ENCODE measurements at regions not wholly inside any gene's neighbourhood (a gene's known extent, or its start where the extent isn't known, plus 50 kb on each side); places are given as distances from the start of the nearest gene placed in this dataset.

DNA sequence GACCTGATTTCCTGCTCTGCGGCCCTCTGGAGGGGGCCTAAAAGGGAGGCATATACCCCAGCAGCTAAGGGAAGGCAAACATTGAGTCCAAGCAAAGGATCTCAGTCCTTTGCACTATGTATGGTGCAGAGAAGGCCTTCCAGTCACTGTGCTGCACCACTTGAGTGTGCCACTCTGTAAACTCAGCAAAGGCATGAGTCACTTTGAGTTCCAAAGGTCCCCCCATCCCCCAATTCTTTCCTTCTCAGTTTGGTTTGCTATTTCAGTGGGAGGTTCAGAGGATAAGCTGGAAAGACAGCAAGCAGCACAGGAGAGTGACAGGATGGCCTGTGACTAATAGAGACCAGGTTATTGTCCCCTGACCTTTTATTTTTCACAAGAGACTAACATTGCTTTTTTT is 131.3 kb downstream of the FHDC1 start:
- TF ChIP-seq ZNF274 (IDR thresholded peaks at IDR 0.05; ENCODE audit: low read depth, low read length) = no peak
- H3K4me3 ChIP-seq (ENCODE audit: low read length) = no peak overlapping the region

DNA sequence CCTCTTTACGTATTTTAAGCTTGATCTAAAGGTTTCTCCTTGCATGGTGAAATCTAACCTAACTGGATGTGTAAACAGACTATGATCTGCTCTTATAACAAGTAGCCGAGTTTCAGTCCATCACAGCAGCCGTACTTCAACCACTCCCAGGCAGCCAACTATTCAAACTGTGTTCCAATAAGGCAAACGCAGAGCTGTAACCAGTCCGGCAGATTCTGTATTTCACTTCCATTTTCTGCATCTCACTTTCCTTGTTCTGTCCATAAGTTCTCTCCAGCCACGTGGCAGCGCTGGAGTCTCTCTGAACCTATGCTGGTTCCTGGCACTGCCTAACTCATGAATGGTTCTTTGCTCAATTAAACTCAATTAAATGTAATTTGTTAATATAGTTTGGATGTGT is 132.6 kb downstream of the FHDC1 start:
- no peak overlapping the region for H3K4me3 ChIP-seq (ENCODE audit: low read length)
- TF ChIP-seq ZNF274 (IDR thresholded peaks at IDR 0.05; ENCODE audit: low read depth, low read length) = no peak

DNA sequence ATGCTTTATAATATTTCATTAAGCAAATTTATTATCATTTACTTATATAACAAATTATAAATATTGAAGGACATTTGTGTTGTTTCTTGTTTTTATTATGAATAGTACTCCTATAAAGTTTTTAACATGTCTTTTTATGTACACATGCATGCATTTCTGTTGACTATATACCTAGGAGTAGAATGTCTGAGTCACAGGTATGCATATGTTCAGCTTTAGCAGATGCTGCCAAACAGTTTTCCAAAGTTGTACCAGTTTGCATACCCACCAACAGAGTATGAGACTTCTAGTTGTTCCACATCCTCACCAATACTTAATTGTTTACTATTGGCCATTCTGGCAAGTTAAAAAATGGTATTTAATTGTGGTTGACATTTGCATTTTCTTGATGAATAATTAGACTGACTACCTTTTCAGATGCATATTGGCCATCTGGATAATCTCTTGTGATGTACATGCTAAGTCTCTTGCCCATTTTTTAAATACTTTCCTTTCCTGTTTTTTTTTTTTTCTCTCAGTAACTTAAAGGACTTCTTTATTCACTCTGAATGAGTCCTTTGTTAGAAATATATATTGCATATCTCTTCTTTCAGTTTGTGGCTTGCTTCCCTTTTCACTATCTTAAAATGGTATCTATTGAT is 132.2 kb upstream of the TRIM2 start:
- no peak for TF ChIP-seq ZNF274 (IDR thresholded peaks at IDR 0.05; ENCODE audit: low read depth, low read length)
- no peak overlapping the region for H3K4me3 ChIP-seq (ENCODE audit: low read length)

DNA sequence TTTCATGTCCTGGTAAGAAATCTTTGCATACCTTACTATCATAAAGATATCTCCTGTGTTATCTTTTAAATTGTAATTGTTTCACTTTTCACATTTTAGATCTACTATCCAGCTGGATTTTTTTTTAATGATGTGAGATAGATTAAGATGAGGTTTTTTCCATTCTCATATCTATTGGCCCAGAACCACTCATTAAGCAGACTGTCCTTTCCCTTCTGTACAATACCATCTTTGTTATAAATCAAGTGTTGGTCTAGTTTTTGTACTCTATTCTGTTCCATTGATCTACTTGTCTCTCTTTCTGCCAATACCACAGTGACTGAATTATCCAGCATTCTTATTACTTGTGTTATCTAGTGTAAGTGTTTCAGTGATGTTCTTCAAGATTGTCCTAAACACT is 131.6 kb upstream of the TRIM2 start:
- TF ChIP-seq ZNF274 (IDR thresholded peaks at IDR 0.05; ENCODE audit: low read depth, low read length) = no peak
- H3K4me3 ChIP-seq (ENCODE audit: low read length) = no peak overlapping the region

DNA sequence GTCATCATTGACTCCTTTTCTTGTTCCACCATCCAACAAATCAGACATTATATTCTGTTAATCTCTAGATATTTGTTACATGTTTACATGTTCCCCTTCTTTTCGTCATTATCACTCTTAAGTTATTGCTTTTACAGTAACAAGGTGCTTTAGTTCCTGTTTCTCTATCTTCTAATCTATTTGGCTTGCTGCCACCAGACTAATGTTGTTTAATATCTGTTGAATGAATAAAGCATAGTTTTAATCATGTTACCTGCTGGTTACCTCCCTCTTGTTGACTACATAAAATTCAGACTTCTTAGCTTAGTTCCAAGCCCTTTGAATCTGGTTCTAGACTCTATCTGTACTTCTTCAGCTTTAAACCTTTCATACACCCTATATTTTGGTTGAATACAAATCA is 129.8 kb upstream of the TRIM2 start:
- no peak overlapping the region for H3K4me3 ChIP-seq (ENCODE audit: low read length)
- no peak for TF ChIP-seq ZNF274 (IDR thresholded peaks at IDR 0.05; ENCODE audit: low read depth, low read length)

DNA sequence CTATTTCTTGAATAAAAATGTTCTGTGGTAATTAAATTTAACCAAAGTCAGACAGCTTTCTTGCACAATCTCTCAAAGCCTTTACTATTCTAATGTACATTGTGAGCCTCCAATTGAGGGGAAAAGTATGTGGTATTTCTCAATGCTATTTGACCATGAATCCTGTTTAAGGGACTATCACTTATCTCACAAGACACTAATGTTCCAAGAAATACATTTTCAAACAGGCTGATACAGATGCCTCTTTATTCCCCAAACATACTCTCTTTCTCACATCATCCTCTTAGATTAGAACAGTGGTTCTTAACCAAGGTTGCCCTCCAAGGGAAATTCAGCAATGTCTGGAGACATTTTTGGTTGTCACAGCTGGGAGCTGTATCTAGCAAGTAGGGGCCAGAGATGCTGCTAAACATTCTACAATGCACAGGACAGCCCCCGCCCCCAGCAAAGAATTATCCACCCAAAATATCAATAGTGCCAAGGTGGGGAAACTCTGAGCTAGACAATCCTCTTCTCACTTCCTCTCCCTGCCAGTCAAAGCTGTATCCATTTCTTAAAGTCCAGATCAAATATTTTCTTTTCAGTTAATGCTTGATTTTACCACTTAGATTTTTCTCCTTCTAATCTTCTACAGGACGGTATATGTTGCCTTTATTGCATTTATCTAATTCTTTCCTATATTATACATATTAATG is 129.2 kb upstream of the TRIM2 start:
- TF ChIP-seq ZNF274 (IDR thresholded peaks at IDR 0.05; ENCODE audit: low read depth, low read length) = no peak
- no peak overlapping the region for H3K4me3 ChIP-seq (ENCODE audit: low read length)

DNA sequence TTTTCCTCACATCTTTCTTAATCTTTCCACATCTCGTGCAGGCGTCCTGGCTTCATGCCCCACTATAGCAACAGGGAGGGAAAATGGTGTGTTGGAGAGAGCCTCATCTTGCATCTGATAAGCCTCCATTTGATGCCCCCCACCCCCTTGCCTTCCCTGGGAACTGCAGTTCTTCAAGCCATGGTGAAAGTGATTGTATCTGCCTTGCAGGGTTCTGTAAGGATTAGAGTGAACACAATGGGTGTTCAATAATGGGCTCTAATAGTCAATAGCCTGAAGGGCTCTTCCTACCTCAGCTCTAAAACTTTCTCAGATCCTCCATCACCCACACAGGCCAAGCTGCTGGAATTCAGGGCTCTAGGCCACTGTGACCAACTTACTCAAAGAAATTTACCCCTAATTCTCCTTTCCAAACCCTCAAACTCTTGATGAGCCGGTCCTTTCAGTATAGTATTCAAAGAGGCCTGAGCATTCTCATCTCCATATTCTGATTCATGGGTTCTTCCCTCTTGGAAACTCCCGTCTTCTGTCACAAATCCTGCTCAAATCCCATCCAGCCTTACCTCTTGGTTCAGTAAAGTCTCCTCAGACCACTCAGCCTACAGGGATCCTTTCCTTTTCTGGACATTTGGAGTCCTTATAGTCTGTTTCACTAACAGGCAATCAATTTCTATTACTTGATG is 128.3 kb upstream of the TRIM2 start:
- no peak for TF ChIP-seq ZNF274 (IDR thresholded peaks at IDR 0.05; ENCODE audit: low read depth, low read length)
- no peak overlapping the region for H3K4me3 ChIP-seq (ENCODE audit: low read length)

DNA sequence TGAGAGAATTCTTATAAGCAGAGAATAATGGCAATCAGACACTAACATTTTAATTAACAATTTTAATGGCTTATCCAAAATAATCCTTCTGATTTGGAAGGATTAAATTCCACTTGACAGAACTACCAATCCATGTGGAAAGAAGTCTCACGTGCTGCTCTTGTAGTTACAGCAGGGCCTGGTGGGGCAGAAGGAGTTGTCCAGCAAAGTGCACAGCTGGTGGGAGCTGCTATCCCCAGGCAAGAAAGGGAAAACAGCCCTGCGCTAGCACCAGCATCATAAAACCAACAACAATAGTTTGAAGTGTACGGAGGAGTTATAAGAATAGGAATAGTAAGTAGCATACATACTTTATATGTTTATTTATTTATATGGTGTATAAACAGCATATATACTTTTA is 127.4 kb upstream of the TRIM2 start:
- TF ChIP-seq ZNF274 (IDR thresholded peaks at IDR 0.05; ENCODE audit: low read depth, low read length) = no peak
- no peak overlapping the region for H3K4me3 ChIP-seq (ENCODE audit: low read length)

DNA sequence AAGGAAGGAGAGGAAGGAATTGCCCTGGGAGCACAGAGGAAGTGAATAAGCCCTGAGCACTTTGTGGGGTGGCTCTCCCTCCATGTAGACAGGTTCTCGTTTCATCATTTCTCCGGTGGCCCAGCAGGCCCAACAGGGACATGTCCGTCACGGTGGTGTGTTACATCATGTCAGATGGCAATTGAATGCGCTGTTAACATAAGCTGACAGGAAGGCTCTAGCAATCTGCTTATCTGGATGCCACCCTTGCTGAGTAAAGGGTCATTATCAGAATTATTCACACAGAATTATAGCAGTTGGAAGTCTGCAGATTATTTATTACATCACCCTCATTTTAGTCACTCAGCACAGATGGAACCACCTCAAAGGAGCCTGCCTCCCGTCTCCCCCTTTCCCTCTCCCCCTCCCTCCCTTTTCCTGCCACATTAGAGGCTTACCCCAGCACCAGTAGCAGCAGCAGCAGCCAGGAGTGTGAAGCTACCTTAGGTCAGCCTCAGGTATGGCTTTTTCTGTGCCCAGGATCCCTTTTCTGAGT is 124.3 kb upstream of the TRIM2 start:
- H3K4me3 ChIP-seq (ENCODE audit: low read length) = no peak overlapping the region
- TF ChIP-seq ZNF274 (IDR thresholded peaks at IDR 0.05; ENCODE audit: low read depth, low read length) = no peak

DNA sequence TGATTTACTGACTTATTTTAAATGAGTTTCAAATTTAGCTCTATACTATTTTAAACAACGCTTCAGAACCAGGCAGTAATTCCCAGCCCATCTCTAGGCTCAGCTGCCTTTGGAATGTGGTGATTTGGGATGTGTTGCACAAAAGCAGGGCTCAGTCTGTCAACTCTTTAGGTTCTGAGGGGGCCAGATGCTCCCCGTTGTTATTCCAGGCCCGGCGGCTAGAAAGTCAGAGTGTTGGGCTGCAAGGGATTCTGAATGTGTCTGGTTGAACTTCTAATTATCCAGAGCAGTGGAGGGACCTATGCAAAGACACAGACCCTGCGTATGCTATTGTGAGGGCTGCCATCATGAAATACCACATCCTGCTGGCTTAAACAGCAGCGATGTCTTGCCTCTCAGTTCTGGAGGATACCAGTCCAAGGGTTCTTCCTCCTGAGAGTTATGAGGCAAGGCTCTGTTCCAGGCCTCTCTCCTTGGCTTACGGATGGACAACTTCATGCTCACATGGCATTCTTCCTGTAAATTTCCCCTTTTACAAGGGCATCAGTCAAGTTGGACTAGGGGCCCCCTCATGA is 123.2 kb upstream of the TRIM2 start:
- no peak for TF ChIP-seq ZNF274 (IDR thresholded peaks at IDR 0.05; ENCODE audit: low read depth, low read length)
- no peak overlapping the region for H3K4me3 ChIP-seq (ENCODE audit: low read length)

DNA sequence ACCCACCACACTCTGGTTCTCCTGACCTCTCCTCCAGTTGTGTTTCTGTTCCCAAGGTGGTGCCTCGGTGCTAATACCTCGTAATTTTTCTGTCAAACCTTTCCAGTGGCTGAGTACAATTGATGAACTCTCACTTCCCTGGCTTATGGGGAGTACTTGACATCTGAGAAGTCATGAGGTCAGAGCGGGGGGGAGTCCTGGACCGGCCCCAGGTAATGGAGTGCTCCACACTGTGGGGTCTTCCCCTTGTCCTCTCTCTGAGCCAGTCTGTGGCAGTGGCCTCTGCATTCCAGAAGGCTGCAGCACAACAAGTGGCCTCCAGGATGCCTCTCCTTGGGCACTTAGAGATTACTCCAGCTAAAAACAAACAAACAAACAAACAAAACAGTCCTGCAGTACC is 122.5 kb upstream of the TRIM2 start:
- no peak for TF ChIP-seq ZNF274 (IDR thresholded peaks at IDR 0.05; ENCODE audit: low read depth, low read length)
- no peak overlapping the region for H3K4me3 ChIP-seq (ENCODE audit: low read length)

DNA sequence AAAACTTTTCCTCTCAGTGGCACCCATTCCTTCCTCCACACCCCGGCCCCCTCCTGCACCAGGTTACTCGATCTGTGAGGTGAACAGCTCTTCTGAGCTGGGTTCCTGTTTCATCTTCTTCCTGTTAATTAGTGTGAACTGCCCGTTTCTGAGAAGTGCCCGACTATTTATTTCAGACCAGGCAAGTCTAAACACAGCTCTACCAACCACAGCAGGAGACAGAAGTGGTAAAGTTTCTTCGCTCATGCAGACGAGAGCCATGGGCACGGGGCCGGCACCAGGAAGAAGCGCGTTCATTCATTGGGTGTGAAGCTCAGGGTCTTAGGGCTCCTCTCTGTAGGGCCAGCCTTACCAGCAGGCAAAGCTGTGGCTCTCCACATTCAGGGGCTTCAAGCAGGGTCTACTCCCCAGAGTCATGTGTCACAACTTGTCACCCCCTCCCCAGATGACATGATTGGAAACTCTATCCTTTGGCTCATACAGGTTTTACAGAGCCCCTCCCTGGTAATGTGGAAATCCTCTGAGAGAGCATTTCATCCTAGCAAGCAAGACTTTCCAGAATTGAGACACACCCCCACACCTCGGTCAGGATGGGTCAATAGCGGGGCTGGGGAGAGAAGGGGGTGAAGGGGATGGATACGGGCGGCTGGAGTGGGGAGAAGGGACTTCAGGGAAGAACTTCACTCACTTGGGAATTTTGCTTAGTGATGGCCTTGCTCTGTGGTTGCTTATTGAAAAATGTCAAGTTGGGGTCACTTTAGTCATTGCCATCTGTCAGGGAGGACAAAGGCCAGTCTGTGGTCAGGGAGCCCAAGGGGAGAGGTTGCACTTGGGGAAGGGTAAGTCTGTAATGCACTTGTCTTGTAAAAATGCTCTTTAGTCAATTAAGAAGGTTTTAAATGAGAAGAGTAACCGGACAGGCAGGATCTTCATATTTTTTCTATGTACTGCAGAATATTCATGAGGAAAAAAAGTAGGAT is 121.6 kb upstream of the TRIM2 start:
- TF ChIP-seq ZNF274 (IDR thresholded peaks at IDR 0.05; ENCODE audit: low read depth, low read length) = no peak
- no peak overlapping the region for H3K4me3 ChIP-seq (ENCODE audit: low read length)

DNA sequence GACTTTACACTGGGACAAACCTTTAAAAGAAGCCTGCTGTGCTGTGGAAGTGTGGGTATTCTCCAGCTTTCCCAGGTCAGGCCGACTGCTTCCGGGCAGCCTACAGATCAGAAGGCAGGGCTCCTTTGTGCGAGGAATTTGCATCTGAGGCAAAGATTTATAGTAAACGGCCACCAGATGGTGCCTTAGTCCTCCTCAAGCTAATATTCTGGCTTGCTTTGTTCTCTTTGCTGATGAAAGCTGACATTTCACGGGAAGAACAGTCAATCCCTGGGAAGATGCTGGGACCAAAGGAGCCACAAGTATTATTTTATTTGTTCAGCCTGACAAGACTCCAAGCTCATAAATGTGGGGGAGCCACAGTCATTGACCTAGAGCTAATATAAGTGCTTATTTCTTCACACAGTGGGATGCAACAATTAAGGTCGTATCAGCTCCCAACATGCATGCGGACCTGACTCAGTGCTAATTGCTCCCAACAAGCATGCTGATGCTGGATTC is 120.7 kb upstream of the TRIM2 start:
- no peak overlapping the region for H3K4me3 ChIP-seq (ENCODE audit: low read length)
- TF ChIP-seq ZNF274 (IDR thresholded peaks at IDR 0.05; ENCODE audit: low read depth, low read length) = no peak
